Fibroblast of gingiva (primary cell): ENCODE measurements at regions not wholly inside any gene's neighbourhood (a gene's known extent, or its start where the extent isn't known, plus 50 kb on each side); places are given as distances from the start of the nearest gene placed in this dataset.

ENCODE experiments used
- DNase-seq: peaks from one replicate; pipeline ENCODE4 v3.0.0-alpha.2; 2011; ENCODE audit warnings: low read depth

- no peak for DNase-seq
Measured at GRCh38 chr22:23522623-23523251, 57.4 kb downstream of the IGLL1 start.

- DNase-seq: peak; percentile 86
Measured at GRCh38 chr22:23521441-23522113, 58.5 kb downstream of the IGLL1 start.

GRCh38 chr22:23520863-23521440, 59.1 kb downstream of the IGLL1 start:
- no peak for DNase-seq

GRCh38 chr22:23519442-23520157, 60.5 kb downstream of the IGLL1 start:
- DNase-seq: no peak

GRCh38 chr22:23518376-23519187, 61.5 kb downstream of the IGLL1 start:
- no peak for DNase-seq

GRCh38 chr22:23517804-23518375, 62.2 kb downstream of the IGLL1 start:
- no peak for DNase-seq

DNA sequence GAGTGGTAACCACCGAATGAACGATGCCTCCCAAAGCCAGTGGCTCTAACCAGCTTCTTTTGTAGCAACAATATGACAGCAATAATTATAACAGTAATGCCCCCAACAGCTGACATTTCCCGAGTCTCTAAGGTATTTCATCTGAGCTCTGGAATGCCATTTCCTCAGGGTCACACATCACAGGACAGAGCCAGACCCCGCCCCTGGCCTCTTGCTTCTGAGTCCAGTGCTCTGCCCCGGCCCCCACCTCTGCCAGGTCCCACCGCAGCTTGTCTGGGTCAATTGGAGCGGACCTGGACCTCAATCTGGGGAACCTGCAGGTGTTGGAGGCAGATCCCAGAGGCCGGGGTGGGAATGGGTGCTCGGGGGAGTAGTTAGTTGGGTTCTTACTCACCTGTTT, 63.8 kb downstream of the IGLL1 start:
- no peak for DNase-seq

DNA sequence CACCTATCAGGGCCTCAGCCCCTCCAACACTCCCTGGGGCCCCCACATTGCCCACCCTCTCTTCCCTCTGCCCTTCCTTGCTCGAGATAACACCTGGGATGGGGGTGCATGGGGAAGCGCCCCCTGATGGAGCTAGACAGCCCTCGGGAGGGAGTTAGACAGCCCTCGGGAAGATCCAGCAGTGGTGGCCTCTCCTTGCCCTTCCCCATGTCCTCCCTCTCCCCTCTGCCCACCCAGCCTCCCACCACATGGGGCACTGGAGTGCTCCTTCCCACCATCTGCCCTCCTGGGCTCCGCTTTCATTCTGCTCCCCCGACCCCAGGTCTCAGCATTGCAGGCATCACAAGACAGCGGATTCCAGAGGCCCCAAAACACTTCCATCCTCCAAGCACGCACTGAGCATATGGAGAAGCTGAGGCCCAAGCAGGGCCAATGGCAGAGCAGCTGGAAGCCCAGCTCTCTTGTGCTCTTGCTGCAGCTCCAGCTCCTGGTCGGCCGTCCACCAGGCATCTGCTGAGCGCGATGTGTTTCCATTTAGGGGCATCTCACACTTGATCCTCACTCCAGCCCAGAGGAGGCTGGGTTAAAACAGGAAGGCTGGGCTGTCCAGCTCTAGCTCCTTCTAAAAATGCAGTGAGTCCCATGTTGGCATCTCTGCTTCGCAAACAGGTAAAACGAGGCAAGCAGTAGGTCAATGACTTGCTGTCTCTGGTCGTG, 65.6 kb downstream of the IGLL1 start:
- no peak for DNase-seq

DNA sequence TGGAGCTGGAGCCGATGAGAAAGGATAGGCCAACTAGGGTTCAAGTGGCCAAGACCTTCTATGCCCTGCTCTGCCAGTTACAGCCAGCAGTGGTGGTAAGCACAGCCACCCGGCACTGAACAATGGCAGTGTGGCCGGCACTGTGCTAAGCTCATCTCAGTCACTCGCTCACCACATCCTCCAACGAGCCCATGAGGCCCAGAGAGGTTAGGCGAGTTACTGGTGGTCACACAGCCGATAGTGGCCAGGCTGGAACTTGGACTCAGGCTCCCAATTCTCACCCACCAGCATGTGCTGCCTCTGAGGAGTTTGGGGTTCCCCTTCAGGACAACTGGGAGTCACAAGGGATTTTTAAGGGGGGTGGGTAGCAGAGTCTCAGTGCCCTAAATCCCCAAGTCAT, 66.4 kb downstream of the IGLL1 start:
- DNase-seq: no peak

DNA sequence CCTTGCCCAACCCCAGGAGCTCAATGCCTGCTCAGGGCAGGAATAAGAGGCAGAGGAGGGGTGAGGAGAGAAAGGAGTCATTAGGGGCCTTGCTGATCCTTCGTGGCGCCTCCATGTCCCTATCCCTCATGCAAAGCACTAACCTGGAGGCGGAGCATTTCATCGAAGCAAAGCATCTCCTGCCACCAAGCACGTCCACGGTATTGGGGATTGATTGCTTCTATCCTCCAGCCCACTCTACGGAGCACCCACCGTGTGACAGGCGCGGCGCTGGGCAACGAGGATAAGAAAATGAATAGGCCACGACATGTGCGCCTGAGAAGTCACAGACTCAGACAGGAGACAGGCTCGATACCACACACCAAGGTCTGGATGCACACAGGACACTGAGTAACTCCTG, 67.0 kb downstream of the IGLL1 start:
- DNase-seq: no peak

- no peak for DNase-seq
Measured at GRCh38 chr22:23512721-23513120, 67.4 kb downstream of the IGLL1 start.

DNA sequence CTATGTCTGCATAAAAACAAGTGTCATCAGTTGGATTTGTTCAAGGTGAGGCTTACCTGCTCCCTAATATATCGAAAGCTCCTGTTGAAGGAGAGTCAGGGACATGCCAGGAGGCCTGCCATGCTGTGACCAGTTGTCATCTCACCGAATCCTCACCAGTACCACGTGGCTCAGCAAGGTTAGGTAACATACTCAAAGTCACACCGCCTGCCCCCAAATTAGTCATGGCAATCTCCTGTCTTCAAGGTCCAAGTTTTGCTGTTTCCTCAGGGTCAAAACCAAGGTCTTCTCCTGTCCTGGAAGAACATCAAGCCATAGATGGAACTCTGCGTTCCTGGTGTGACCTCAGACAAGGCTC, 67.8 kb downstream of the IGLL1 start:
- DNase-seq: no peak

DNA sequence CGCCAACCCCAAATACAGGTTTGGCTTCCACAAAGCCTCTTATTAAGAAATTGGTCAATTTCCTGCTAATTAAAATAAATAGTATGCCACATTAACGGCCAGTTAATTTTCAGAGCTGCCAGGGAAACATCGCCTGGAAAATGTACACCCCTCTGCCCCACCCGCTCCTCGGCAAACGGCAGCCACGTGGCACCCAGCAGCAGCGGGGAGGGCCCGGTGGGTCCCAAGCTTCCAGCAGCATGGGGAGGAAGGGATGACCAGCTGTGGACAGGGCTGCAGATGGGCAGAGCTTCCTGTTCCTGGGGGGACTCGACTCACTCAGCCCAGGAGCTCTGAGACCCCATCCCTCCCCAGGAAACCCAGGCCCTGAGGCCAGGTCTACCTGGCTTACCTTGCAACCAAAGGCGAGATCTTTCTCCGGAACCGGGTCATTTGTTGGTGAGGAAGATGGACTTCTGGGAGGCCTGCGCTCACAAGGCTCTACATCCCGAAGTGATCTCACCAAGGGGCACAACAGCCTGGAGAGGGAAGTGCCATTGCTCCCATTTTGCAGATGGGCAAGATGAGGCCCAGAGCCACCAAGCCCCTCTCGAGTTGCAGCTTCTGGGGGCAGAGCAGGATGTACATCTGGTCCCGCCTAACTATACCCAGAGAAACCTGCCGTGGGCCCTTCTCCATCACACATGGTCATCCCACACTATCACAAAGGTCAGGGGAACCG, 68.3 kb downstream of the IGLL1 start:
- no peak for DNase-seq

DNA sequence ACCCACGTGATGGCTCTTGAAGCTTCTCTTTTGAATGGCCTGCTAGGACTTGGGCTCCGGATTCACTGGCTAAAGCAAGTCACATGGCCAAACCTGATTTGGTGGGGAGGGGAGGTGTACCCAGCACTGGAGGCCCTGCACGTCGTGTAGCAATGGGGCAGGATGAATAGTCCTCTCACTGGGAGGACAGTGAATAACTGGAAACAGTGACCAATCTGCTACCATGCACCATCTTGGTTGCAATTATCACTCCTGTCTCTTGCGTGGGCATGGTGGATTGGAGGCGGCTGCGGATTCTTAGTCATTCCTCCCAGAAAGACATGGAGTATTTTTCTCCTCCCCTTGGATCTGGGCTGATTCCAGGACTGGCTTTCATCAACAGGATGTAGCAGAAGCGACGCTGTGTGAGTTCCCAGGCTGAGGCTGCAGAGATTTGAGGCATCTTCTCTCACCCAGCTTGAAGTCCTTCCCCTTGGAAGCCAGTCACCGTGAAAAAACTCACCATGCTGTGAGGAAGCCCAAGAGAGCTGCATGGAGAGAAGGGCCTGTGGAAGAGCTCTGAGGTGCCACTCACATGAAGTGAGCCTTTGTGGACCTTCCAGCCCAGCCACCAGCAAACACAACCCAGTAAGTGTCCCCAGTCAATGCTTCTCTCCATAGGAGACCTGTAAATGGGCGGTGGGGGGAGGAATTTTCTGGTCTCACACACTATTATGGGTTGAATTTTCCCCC, 70.4 kb downstream of the IGLL1 start:
- no peak for DNase-seq

GRCh38 chr22:23504516-23504915, 75.6 kb downstream of the IGLL1 start:
- no peak for DNase-seq

DNA sequence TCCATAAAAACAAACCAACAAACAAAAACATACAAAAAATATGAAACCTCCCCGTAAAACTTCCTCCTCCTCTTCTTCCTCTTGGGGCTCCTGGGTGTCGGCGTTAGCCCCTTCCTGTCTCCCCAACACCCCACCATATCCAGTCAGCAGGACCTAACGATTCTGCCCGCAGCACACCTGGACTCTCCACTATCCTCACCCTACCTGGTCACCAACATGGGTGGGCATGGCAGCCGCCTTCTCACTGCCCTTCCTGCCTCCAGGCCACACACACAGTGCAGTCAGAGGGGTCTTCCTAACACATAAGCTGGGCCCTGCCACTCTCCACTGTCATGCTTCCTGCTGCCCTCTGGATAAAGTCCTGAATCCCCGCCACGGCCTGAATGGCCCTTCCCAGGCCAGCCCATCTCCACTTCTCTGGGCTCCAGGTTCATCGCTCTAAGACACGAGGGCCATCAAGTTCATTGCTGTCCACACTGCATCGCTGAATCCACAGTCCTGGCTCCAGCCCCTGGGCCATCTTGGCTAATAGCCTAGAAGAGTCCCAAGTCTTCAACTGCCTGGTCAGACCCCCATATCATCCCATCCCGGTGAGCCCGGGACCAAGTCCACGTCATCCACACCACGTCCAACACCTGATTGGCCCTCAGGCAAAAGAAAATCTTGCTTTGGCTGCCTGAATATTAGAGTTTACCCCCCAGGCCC, 76.2 kb downstream of the IGLL1 start:
- no peak for DNase-seq

DNA sequence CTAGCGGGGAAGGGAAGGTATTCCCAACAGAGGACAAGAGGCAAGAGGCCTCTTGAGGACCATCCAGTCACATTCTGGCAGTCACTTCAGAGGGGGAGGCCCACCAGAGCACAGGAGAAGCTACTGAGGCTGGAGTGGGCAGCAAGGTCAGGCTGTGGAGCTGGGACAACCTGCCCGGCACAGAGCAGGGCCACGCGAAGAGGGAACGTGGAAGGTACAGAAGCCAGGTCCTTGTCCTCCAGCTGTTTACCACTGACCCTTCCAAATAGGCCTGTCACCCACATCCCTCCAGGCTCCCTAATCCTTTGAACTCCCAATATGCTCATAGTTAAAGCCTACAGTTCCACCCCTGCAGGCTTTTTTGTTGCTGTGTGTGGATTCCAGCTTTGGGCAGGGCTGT, 76.9 kb downstream of the IGLL1 start:
- no peak for DNase-seq

GRCh38 chr22:23501708-23502107, 78.4 kb downstream of the IGLL1 start:
- no peak for DNase-seq

GRCh38 chr22:23501261-23501619, 78.8 kb downstream of the IGLL1 start:
- no peak for DNase-seq
